Fibroblast of lung (primary cell): ENCODE measurements at regions not wholly inside any gene's neighbourhood (a gene's known extent, or its start where the extent isn't known, plus 50 kb on each side); places are given as distances from the start of the nearest gene placed in this dataset.

ENCODE experiments used
- EZH2 ChIP-seq: IDR thresholded peaks from 2 replicates; pipeline ENCODE4 v1.5.1; 2012; ENCODE audit warnings: low read length, control low read depth, mild to moderate bottlenecking; ENCODE audit errors: missing control alignments
- TF ChIP-seq, protein P1 (sequence below), 2 donors: IDR thresholded peaks in 1 of 2; conservative IDR thresholded peaks in 1 of 2; 1 replicate in 1 of 2; 2 replicates in 1 of 2; pipeline ENCODE4 v1.5.1; 2011 to 2012; ENCODE audit warnings: low read length in 2 of 2, control low read depth in 1 of 2, inconsistent platforms in 1 of 2, low read depth in 1 of 2, mild to moderate bottlenecking in 1 of 2

DNA sequence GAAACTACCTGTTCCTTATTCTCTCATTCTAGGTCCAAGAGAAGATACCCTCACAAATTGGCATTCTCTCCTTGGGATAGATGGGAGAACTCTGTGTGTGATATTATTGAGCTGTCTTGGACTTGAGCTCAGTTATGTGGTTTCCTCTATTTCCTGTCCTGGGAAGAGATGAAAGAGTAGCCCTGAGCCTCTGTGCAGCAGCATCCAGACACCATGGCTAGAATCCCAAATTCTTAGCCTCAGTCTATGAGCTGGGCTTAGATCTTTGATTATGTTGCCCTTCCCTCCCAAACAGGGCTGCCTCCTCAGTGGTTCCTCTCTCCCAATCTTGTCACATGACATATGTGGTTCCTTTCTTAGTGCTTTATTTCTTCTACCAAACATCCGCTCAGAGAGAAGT is 290.7 kb downstream of the SPRY2 start:
- TF ChIP-seq, protein P1, sequence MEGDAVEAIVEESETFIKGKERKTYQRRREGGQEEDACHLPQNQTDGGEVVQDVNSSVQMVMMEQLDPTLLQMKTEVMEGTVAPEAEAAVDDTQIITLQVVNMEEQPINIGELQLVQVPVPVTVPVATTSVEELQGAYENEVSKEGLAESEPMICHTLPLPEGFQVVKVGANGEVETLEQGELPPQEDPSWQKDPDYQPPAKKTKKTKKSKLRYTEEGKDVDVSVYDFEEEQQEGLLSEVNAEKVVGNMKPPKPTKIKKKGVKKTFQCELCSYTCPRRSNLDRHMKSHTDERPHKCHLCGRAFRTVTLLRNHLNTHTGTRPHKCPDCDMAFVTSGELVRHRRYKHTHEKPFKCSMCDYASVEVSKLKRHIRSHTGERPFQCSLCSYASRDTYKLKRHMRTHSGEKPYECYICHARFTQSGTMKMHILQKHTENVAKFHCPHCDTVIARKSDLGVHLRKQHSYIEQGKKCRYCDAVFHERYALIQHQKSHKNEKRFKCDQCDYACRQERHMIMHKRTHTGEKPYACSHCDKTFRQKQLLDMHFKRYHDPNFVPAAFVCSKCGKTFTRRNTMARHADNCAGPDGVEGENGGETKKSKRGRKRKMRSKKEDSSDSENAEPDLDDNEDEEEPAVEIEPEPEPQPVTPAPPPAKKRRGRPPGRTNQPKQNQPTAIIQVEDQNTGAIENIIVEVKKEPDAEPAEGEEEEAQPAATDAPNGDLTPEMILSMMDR (conservative IDR thresholded peaks at IDR 0.05 in 1 of 2, IDR thresholded peaks at IDR 0.05 in 1 of 2; ENCODE audit: low read depth in 1 of 2, low read length in 2 of 2): no peak
- TF ChIP-seq EZH2: no peak
